GM18502 (cell line): ENCODE measurements at regions not wholly inside any gene's neighbourhood (a gene's known extent, or its start where the extent isn't known, plus 50 kb on each side); places are given as distances from the start of the nearest gene placed in this dataset.

Source experiments
- ATAC-seq: cut with Tn5 transposase; IDR thresholded peaks from one replicate; pipeline ENCODE4 v1.9.1; 2021; ENCODE audit warnings: mild to moderate bottlenecking; ENCODE audit not compliant: unreplicated experiment, poor library complexity

GRCh38 chr22:27179161-27179560 is 521.8 kb downstream of the MIAT start:
- ATAC-seq: no peak

DNA sequence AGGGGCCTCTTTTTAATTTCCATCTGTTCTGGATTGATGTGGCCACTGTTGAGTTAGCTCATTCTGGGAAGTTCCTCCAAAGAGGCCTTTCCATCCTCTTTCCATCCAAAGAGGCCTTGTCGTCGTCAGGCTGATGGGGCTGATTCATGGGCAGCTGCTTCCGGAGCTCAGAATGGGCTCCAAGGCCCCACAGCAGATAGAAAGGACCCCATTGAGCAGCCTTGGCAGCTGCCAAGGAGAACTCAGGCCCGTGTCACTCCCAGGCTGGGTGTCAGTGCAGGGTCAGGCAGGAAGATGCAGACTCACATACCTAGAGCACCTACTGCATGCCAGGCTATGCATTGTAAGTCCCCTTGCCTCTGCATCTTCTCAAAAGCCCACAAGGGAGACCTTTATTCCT is 524.1 kb downstream of the MIAT start:
- ATAC-seq: no peak

GRCh38 chr22:27183474-27183873 is 526.1 kb downstream of the MIAT start:
- no peak for ATAC-seq

- ATAC-seq: no peak
Observed at GRCh38 chr22:27185099-27185709, 527.8 kb downstream of the MIAT start.

DNA sequence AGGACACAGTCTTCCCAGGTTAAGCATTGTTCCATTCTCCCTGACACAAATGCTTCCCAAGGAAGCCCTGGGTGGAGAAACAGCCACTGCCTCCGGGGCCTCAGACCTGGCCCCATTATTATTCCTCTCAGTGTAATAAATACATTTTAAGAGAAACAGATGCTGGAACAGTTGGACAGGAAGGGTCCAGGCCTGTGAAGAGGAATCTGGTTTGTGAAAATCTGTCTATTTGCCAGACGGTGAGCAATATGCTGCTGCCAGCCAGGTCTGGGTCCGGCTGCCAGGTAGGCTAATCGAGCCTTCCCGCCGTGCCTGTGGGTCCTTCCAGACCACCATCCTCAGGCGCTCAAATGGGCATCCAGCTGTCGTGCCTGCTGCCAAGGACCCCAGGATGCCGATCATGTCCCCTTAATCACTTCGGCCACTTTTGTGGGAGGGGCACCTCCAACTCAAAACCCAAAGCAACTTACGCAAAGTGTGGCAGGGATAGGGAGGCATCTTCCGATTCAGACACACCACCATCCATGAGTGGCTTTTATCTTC is 528.4 kb downstream of the MIAT start:
- no peak for ATAC-seq

DNA sequence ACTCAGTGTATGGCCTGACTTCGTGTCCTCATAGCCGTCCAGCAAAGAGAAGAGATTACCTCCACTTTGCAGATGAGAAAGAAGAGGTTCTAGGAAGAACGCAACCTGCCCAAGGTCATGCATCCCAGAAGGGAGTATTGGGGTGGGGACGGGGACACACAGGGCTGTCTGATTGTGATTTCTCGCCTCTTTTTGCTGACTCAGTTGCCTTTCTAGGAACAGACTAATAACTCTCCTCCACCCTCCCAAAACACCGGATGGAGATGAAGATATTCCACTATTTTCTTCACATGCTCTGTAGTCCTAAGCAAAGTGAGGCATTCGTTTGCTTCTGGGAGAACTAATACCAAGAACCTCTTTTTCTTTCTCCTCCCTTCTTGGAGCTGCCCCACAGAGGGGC is 529.3 kb downstream of the MIAT start:
- ATAC-seq: no peak

GRCh38 chr22:27192135-27192829 is 534.9 kb downstream of the MIAT start:
- no peak for ATAC-seq

DNA sequence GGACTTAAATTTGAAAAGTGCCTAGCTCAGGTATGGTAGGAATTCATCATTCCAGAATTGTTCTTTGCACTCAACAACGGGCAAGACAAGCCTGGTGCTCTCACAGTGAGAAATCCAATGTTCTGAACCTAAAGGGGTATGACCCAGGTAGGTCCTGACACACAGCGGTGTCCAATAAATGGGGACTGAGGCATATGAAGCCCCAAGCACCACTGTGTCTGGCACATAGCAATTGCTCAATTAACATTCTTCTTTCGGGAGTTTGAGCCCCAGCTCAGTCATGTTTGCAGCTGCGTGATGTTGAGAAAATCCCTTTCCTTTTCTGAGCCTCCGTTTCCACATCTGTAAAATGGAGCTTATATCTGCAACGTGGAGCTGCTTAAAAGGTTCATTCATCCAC is 535.8 kb downstream of the MIAT start:
- no peak for ATAC-seq

GRCh38 chr22:27193636-27194035 is 536.2 kb downstream of the MIAT start:
- ATAC-seq: no peak

DNA sequence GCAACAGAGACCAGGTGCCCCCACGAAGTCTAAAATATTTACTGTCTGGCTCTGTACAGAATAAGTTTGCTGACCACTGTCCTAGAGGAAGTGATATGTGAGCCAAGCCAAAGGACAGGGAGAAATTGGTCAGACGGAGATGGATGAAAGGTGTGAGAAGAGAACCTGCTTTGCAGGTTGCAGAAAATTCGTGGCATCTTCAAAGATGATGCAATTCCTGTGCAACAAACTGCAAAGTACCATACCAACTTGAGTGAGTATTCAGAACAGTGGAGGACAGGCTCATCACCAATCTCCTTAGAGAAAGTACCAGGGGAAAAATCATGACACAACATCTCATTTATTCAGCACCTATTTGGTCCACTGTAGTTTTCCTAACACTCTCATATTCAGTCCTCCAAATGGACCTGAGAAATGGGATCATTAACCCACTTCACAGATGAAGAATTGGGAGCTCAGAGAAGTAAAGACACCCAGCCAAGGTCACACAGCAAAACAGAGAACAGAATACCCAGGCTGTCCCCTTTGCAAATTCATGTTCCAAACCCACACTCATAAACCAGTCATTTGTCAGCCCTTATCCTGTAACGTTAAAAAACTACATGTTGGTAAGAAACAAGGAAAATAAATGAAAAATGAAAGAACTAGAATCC is 536.8 kb downstream of the MIAT start:
- ATAC-seq: no peak

DNA sequence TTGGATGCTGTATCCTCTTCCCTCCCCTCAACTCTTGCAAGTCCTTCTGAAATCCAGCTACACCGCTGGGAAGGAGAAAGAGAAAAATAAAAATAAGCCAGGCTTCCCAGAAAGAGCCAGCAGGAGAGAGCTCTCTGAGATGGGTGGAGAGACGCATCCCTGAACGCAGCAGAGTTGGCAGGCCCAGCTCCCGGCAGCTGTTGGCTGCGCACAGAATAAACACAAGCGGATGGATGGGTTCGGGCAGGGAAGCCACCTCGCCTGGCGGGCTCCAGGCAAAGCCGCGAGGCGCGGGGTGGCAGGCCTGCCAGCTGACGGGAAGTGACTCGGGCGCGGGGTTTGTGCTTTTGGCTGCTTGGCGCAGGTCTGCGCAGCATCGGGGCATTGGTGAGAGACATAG is 537.7 kb downstream of the MIAT start:
- ATAC-seq: no peak

- ATAC-seq: no peak
Observed at GRCh38 chr22:27195494-27195893, 538.1 kb downstream of the MIAT start.

- no peak for ATAC-seq
Observed at GRCh38 chr22:27196606-27197005, 539.2 kb downstream of the MIAT start.

DNA sequence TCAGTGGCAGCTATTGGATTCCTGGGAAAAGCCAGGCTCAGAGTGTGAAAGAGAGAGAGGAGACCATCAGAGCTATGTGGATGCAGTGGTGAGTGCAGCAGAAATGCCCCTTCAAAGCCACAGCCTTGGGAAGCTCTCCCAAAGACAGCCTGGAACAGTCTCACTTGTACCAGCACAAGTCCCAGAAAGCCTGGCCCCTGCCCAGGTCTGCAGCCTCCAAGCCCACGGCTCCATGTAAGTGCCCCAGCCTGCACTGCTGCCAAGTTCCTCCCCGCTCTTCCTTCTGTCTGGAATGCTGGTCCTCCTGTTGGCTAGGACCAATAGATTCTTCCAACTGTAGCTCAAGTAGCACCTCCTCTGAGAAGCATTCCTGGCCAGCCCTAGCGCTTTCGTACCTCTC is 539.7 kb downstream of the MIAT start:
- ATAC-seq: no peak

- no peak for ATAC-seq
Observed at GRCh38 chr22:27197618-27198017, 540.2 kb downstream of the MIAT start.

- ATAC-seq: no peak
Observed at GRCh38 chr22:27198518-27199035, 541.2 kb downstream of the MIAT start.

DNA sequence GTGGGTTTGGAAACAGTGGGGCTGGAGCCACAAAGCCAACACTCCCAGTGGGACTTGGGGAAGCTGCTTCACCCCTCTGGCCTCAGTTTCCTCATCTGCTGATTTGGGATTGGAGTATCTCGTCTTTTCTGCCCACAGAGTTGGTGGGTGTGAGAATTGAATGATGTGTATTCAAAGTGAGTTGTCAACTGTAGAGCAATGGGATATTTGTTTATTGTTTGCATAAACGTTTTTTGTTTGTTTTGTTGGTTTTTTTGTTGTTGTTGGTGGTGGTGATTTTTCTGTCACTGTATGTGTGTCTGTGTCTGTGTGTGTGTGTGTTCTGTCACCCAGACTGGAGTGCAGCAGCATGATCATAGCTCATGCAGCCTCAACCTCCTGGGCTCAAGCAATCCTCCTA is 542.0 kb downstream of the MIAT start:
- no peak for ATAC-seq

DNA sequence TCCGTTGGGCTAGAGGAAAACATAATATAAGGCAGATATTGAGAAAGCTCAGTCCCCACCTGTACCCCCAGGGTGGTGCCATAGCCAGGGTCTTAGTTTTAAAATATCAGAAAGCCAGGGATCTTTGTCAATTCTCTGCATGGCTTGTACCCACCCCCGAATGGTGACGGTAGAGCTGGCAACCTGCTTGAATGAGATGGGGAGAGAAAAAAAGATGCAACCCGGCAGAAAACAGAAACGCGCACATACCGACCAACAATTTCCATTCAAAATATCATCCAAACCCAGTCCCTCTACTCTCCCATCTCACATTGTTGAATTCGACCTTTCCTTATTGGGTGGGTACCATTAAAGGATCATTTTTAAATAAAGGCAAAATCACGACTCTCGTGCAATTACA is 543.9 kb downstream of the MIAT start:
- ATAC-seq: no peak

DNA sequence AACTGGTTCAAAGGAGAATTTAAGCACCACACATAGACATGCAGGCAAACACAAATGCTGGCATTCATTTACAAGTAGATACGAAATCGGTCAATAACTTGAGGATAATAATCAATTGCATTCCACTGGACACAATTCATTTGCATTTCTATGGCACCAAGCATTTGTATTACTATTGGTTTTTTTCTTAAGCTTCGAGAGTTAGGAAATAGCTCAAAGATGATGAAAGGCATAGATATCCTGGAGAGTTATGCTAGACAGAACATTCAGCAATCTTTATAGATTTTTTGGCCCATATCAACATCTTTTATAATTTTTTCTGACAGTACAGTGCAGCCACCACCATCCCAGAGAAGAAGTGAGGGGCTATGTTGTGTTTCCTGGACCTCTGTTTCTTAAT is 544.4 kb downstream of the MIAT start:
- ATAC-seq: no peak

DNA sequence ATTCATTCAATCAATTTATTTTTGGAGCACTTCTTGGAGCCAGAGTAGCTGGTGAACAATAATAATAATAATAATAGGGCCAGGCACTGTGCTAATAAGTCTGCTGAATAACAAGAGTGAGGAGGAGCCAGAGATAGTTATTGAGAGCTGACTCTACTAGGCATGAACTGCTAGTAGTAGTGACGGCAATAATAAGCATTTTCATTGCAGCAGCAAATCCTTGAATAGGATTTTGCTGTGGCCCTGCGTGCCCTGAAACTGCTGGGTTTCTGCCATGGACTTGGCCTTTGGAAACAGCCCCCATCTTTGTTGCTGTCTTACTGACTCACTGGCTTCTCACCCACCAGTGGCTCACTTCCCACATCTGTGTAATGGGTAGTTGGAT is 545.9 kb downstream of the MIAT start:
- no peak for ATAC-seq

GRCh38 chr22:27204280-27204679 is 546.9 kb downstream of the MIAT start:
- ATAC-seq: no peak
